Liver (tissue), 8 donors: ENCODE measurements at regions not wholly inside any gene's neighbourhood (a gene's known extent, or its start where the extent isn't known, plus 50 kb on each side); places are given as distances from the start of the nearest gene placed in this dataset.

Experiments used
- DNase-seq: peaks from one replicate; pipeline ENCODE4 v3.0.0-alpha.2; 2017; ENCODE audit warnings: low spot score
- H3K27ac ChIP-seq, 2 donors: one replicate each; pipeline ENCODE4 v1.7.0; 2013; ENCODE audit warnings: inconsistent platforms in 2 of 2, low read length in 2 of 2, control low read depth in 1 of 2, low read depth in 1 of 2, mild to moderate bottlenecking in 1 of 2
- H3K27me3 ChIP-seq, 4 donors: one replicate each; pipeline versions ENCODE4 v1.6.1 to v1.7.0; 2013; ENCODE audit warnings: low read length in 3 of 4, inconsistent platforms in 1 of 4, mild to moderate bottlenecking in 1 of 4, moderate library complexity in 1 of 4; ENCODE audit not compliant: control insufficient read depth in 4 of 4, insufficient read depth in 4 of 4
- H3K36me3 ChIP-seq, 4 donors: one replicate each; pipeline versions ENCODE4 v1.6.1 to v1.7.0; 2013; ENCODE audit warnings: low read length in 3 of 4, mild to moderate bottlenecking in 3 of 4, low read depth in 1 of 4, moderate library complexity in 1 of 4; ENCODE audit not compliant: control insufficient read depth in 4 of 4, insufficient read depth in 3 of 4
- H3K4me1 ChIP-seq, 4 donors: one replicate each; pipeline versions ENCODE4 v1.6.1 to v1.7.0; 2013; ENCODE audit warnings: low read length in 3 of 4, mild to moderate bottlenecking in 3 of 4, moderate library complexity in 1 of 4; ENCODE audit not compliant: control insufficient read depth in 4 of 4, insufficient read depth in 4 of 4
- H3K4me3 ChIP-seq, 3 donors: one replicate each; pipeline versions ENCODE4 v1.6.1 to v1.7.0; 2013; ENCODE audit warnings: low read length in 3 of 3, control low read depth in 1 of 3, low read depth in 1 of 3, mild to moderate bottlenecking in 1 of 3
- H3K9ac ChIP-seq, 2 donors: one replicate each; pipeline ENCODE4 v1.7.0; 2013; ENCODE audit warnings: low read length in 2 of 2, mild to moderate bottlenecking in 2 of 2, moderate library complexity in 2 of 2, control low read depth in 1 of 2, low read depth in 1 of 2
- H3K9me3 ChIP-seq, 4 donors: one replicate each; pipeline versions ENCODE4 v1.6.1 to v1.7.0; 2013; ENCODE audit warnings: low read length in 3 of 4; ENCODE audit not compliant: control insufficient read depth in 4 of 4
- ATF3 ChIP-seq: IDR thresholded peaks from 2 replicates; pipeline ENCODE4 v1.6.1; 2016; ENCODE audit warnings: antibody characterized with exemption
- EGR1 ChIP-seq, 2 donors: IDR thresholded peaks; 2 replicates each; pipeline ENCODE4 v1.6.1; 2016 to 2018; ENCODE audit warnings: antibody characterized with exemption in 2 of 2, low read depth in 2 of 2
- FOXA1 ChIP-seq: IDR thresholded peaks from 2 replicates; pipeline ENCODE4 v1.6.1; 2016; ENCODE audit warnings: antibody characterized with exemption
- GABPA ChIP-seq, 2 donors: IDR thresholded peaks in 1 of 2; conservative IDR thresholded peaks in 1 of 2; 2 replicates each; pipeline ENCODE4 v1.6.1; 2016; ENCODE audit warnings: antibody characterized with exemption in 2 of 2, mild to moderate bottlenecking in 1 of 2, moderate library complexity in 1 of 2
- HNF4A ChIP-seq, 2 donors: conservative IDR thresholded peaks; 2 replicates each; pipeline ENCODE4 v1.6.1; 2016; ENCODE audit warnings: antibody characterized with exemption in 2 of 2, mild to moderate bottlenecking in 2 of 2
- HNF4G ChIP-seq: IDR thresholded peaks from 2 replicates; pipeline ENCODE4 v1.6.1; 2016; ENCODE audit warnings: antibody characterized with exemption
- JUND ChIP-seq, 2 donors: IDR thresholded peaks; 2 replicates each; pipeline ENCODE4 v1.6.1; 2016; ENCODE audit warnings: antibody characterized with exemption in 2 of 2
- NR2F2 ChIP-seq: IDR thresholded peaks from 2 replicates; pipeline ENCODE4 v1.6.1; 2016; ENCODE audit warnings: antibody characterized with exemption
- RAD21 ChIP-seq, 2 donors: IDR thresholded peaks; 2 replicates each; pipeline ENCODE4 v1.6.1; 2016; ENCODE audit warnings: antibody characterized with exemption in 2 of 2, mild to moderate bottlenecking in 2 of 2
- RXRA ChIP-seq, 2 donors: IDR thresholded peaks; 2 replicates each; pipeline ENCODE4 v1.6.1; 2017 to 2018; ENCODE audit warnings: antibody characterized with exemption in 2 of 2, mild to moderate bottlenecking in 1 of 2
- TAF1 ChIP-seq: conservative IDR thresholded peaks from 2 replicates; pipeline ENCODE4 v1.6.1; 2016; ENCODE audit warnings: antibody characterized with exemption, mild to moderate bottlenecking
- YY1 ChIP-seq: IDR thresholded peaks from 2 replicates; pipeline ENCODE4 v1.6.1; 2016; ENCODE audit warnings: antibody characterized with exemption, mild to moderate bottlenecking
- WGBS: extraction: QIAGEN DNeasy Blood & Tissue Kit; methylation state at CpG from one replicate; pipeline ENCODE4 v1.1.7; 2013; 5-methylcytosine and 5-hydroxymethylcytosine counted together
- TF ChIP-seq, protein P1 (sequence below): IDR thresholded peaks from 2 replicates; pipeline ENCODE4 v1.6.1; 2016; ENCODE audit warnings: antibody characterized with exemption
- TF ChIP-seq, protein P2 (sequence below): fragments of 150-350 bp; IDR thresholded peaks from 2 replicates; pipeline ENCODE4 v1.5.1; 2017; ENCODE audit warnings: improper control_type of control experiment, low read depth, low read length; ENCODE audit not compliant: missing input control
- TF ChIP-seq, protein P3 (sequence below): IDR thresholded peaks from 2 replicates; pipeline ENCODE4 v1.6.1; 2016; ENCODE audit warnings: antibody characterized with exemption
- donor health status: healthy.
- donor health status: healthy.
- donor health status: healthy.
- donor health status: healthy.
- donor health status: healthy.

GRCh38 chr9:78439190-78439865 lies 142.4 kb downstream of the PSAT1 start:
- DNase-seq = peak; percentile 74
- Histone ChIP-seq H3K36me3 (no peaks in the 10 kb centered on the region), H3K4me3 (no peak overlapping the region), H3K9ac (no peak overlapping the region), H3K4me1 (peaks cover 0 to 5% (median 1%) of the 10 kb centered on the region in 4 donors), H3K27ac (no peak overlapping the region), H3K27me3 (no peaks in the 10 kb centered on the region), H3K9me3 (no peaks in the 10 kb centered on the region)
- no peak for TF ChIP-seq HNF4A (conservative IDR thresholded peaks at IDR 0.05)
- TF ChIP-seq, protein P1, sequence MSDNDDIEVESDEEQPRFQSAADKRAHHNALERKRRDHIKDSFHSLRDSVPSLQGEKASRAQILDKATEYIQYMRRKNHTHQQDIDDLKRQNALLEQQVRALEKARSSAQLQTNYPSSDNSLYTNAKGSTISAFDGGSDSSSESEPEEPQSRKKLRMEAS = no peak
- no peak for TF ChIP-seq JUND (IDR thresholded peaks at IDR 0.05)
- no peak for TF ChIP-seq HNF4G
- TF ChIP-seq, protein P2, sequence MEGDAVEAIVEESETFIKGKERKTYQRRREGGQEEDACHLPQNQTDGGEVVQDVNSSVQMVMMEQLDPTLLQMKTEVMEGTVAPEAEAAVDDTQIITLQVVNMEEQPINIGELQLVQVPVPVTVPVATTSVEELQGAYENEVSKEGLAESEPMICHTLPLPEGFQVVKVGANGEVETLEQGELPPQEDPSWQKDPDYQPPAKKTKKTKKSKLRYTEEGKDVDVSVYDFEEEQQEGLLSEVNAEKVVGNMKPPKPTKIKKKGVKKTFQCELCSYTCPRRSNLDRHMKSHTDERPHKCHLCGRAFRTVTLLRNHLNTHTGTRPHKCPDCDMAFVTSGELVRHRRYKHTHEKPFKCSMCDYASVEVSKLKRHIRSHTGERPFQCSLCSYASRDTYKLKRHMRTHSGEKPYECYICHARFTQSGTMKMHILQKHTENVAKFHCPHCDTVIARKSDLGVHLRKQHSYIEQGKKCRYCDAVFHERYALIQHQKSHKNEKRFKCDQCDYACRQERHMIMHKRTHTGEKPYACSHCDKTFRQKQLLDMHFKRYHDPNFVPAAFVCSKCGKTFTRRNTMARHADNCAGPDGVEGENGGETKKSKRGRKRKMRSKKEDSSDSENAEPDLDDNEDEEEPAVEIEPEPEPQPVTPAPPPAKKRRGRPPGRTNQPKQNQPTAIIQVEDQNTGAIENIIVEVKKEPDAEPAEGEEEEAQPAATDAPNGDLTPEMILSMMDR = peak; percentile 96
- TF ChIP-seq NR2F2 = no peak
- TF ChIP-seq RAD21 (IDR thresholded peaks at IDR 0.05) = peak; percentile 95 to 98
- TF ChIP-seq EGR1 (IDR thresholded peaks at IDR 0.05; ENCODE audit: low read depth in 2 of 2) = no peak
- 11% methylated on average over 23 of the region's 23 CpGs for WGBS

DNA sequence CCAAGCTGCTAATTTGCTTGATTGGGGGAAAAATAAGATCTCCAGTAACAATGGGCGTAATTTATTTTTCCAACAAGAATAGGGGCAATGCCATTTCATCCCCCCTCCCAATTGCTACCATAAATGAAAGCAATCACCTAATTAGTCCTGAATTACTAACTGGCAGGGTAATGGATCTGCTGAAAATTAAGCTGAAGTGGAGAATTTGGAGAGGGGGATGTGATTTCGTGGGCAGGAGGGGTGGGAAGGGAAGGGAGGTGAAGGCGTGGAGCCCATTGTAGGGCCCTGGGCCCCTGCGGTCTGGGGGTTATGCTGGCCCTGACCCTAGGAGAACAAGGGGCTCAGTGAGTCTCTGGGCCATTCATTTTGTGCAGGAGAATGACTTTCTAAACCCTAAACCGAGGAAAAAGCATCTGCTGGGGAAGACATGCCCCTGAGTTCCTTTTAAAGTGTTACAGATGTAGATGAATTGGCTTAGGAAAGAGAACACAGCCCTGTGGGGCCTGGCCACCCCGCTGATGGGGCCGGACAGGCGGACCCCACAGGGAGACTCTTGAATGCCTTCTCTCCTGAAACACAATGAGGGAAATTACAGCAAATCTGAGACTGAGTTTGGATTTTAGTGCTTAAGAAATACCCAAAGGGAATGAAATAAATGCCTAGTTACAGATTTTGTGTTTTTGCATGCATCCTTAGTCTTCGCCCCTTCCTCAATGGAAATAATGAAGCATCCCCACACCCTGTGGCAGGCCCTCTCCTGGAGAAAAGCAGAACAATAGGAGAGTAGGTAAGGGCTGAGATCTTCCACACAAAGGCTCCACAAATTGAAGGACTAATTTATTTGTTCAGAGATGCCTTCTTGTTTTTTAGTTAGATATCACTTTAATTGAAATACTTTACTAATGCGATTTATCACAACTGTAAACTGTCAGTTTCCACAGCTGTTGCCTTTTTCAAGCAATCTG lies 143.2 kb downstream of the PSAT1 start:
- H3K27ac ChIP-seq = no peak overlapping the region
- H3K36me3 ChIP-seq = no peaks in the 10 kb centered on the region
- no peaks in the 10 kb centered on the region for H3K27me3 ChIP-seq
- peaks cover 0 to 5% (median 1%) of the 10 kb centered on the region in 4 donors for H3K4me1 ChIP-seq
- no peak overlapping the region for H3K4me3 ChIP-seq
- TF ChIP-seq YY1 = no peak
- TF ChIP-seq, protein P2 = no peak
- no peak for DNase-seq
- WGBS = 79% methylated on average over 10 of the region's 10 CpGs
- no peak overlapping the region for H3K9ac ChIP-seq
- no peaks in the 10 kb centered on the region for H3K9me3 ChIP-seq

- H3K9me3 ChIP-seq = no peaks in the 10 kb centered on the region
- peaks cover 0 to 5% (median 1%) of the 10 kb centered on the region in 4 donors for H3K4me1 ChIP-seq
- DNase-seq = no peak
- H3K27ac ChIP-seq = no peak overlapping the region
- no peaks in the 10 kb centered on the region for H3K27me3 ChIP-seq
- H3K4me3 ChIP-seq = no peak overlapping the region
- no peak overlapping the region for H3K9ac ChIP-seq
- WGBS = 90% methylated on average over 2 of the region's 2 CpGs
- H3K36me3 ChIP-seq = no peaks in the 10 kb centered on the region
- TF ChIP-seq HNF4A (conservative IDR thresholded peaks at IDR 0.05) = no peak
- no peak for TF ChIP-seq ATF3
- no peak for TF ChIP-seq GABPA (IDR thresholded peaks at IDR 0.05 in 1 of 2, conservative IDR thresholded peaks at IDR 0.05 in 1 of 2)
- TF ChIP-seq FOXA1 = no peak
- TF ChIP-seq RAD21 (IDR thresholded peaks at IDR 0.05) = no peak
- TF ChIP-seq, protein P2 = no peak
- TF ChIP-seq, protein P3, sequence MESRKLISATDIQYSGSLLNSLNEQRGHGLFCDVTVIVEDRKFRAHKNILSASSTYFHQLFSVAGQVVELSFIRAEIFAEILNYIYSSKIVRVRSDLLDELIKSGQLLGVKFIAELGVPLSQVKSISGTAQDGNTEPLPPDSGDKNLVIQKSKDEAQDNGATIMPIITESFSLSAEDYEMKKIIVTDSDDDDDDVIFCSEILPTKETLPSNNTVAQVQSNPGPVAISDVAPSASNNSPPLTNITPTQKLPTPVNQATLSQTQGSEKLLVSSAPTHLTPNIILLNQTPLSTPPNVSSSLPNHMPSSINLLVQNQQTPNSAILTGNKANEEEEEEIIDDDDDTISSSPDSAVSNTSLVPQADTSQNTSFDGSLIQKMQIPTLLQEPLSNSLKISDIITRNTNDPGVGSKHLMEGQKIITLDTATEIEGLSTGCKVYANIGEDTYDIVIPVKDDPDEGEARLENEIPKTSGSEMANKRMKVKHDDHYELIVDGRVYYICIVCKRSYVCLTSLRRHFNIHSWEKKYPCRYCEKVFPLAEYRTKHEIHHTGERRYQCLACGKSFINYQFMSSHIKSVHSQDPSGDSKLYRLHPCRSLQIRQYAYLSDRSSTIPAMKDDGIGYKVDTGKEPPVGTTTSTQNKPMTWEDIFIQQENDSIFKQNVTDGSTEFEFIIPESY = no peak
- TF ChIP-seq TAF1 = no peak
- TF ChIP-seq, protein P1 = no peak
- no peak for TF ChIP-seq NR2F2
- no peak for TF ChIP-seq RXRA (IDR thresholded peaks at IDR 0.05)
Observed at GRCh38 chr9:78441396-78441795, 144.5 kb downstream of the PSAT1 start.
